GM12892 (cell line): ENCODE measurements at regions not wholly inside any gene's neighbourhood (a gene's known extent, or its start where the extent isn't known, plus 50 kb on each side); places are given as distances from the start of the nearest gene placed in this dataset.

ENCODE experiments used
- POLR2A ChIP-seq: IDR thresholded peaks from 2 replicates; pipeline ENCODE4 v1.6.1; 2011; ENCODE audit warnings: low read depth, low read length, control low read depth
- POLR2AphosphoS5 ChIP-seq: IDR thresholded peaks from 2 replicates; pipeline ENCODE4 v1.6.1; 2011; ENCODE audit warnings: low read depth, low read length, control low read depth
- TAF1 ChIP-seq: IDR thresholded peaks from 2 replicates; pipeline ENCODE4 v1.6.1; 2011; ENCODE audit warnings: low read depth, mild to moderate bottlenecking, control low read depth, low read length, borderline replicate concordance

DNA sequence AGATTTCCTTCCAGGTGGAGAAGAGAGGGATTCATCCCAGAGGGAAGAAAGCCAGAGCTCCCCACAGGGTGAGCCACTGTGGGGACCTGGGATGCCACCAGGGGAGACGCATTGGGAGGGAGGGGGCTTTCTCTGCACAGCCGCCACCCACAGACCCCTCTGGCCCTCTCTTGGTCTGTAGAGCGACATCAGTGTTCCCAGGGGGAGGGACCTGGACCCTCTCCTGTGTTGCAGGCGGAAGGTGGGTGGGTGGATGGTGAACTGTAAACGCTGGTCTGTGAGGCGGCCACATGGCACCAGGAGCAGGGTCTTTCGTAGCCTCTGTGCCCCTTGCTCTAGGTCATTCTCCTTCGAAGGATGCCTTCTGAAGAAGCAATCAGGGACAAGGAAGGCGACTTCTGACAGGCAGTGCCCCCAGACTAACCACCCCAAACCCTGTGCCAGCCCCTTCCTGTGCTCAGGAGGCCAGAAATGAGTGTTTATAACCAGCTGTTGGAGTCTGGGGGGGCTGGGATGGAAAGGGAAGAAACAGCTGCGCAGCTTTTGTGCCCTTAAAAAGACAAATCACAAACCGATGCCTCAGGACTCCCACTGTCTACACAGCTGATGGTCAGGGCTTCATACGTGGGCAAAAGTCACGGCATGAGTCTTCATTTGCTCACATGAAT is 121.4 kb upstream of the ZBTB40 start:
- TF ChIP-seq POLR2A (no peak), TAF1 (no peak), POLR2AphosphoS5 (no peak)
